GM12872 (cell line): ENCODE measurements at regions not wholly inside any gene's neighbourhood (a gene's known extent, or its start where the extent isn't known, plus 50 kb on each side); places are given as distances from the start of the nearest gene placed in this dataset.

Experiments used
- CTCF ChIP-seq: IDR thresholded peaks from 3 replicates; pipeline ENCODE4 v1.5.1; 2011; ENCODE audit warnings: low read depth, mild to moderate bottlenecking, low read length, moderate library complexity; ENCODE audit not compliant: insufficient read depth

- TF ChIP-seq CTCF = no peak
These were observed 348.3 kb upstream of the POU3F2 start for GRCh38 chr6:98486057-98486456.

GRCh38 chr6:98487612-98488011 lies 346.8 kb upstream of the POU3F2 start:
- TF ChIP-seq CTCF = no peak

- TF ChIP-seq CTCF = no peak
These were observed 336.1 kb upstream of the POU3F2 start for GRCh38 chr6:98498144-98498775.

- no peak for TF ChIP-seq CTCF
These were observed 335.5 kb upstream of the POU3F2 start for GRCh38 chr6:98498866-98499265.

- TF ChIP-seq CTCF = no peak
These were observed 320.2 kb upstream of the POU3F2 start for GRCh38 chr6:98514073-98514720.

GRCh38 chr6:98514796-98515195 lies 319.6 kb upstream of the POU3F2 start:
- TF ChIP-seq CTCF = no peak

GRCh38 chr6:98516206-98516605 lies 318.2 kb upstream of the POU3F2 start:
- TF ChIP-seq CTCF = no peak
